Fibroblast of mammary gland (primary cell): ENCODE measurements at regions not wholly inside any gene's neighbourhood (a gene's known extent, or its start where the extent isn't known, plus 50 kb on each side); places are given as distances from the start of the nearest gene placed in this dataset.
A peak's percentile ranks its signal among the peaks of the same experiment; 100 is the strongest.

Source experiments
- DNase-seq: peaks from one replicate; pipeline ENCODE4 v3.0.0-alpha.2; 2010; ENCODE audit warnings: low read depth
- H3K4me3 ChIP-seq: 2 replicates; pipeline ENCODE4 v1.5.1; 2011; ENCODE audit warnings: low read depth, mild to moderate bottlenecking, low read length, moderate library complexity; ENCODE audit not compliant: control insufficient read depth
- CTCF ChIP-seq: conservative IDR thresholded peaks from 2 replicates; pipeline ENCODE4 v1.5.1; 2011; ENCODE audit warnings: low read depth, low read length, inconsistent platforms; ENCODE audit not compliant: control insufficient read depth, insufficient read depth

GRCh38 chrX:13478740-13479451 is 90.5 kb upstream of the EGFL6 start:
- H3K4me3 ChIP-seq: no peak overlapping the region
- DNase-seq: no peak
- TF ChIP-seq CTCF: no peak

DNA sequence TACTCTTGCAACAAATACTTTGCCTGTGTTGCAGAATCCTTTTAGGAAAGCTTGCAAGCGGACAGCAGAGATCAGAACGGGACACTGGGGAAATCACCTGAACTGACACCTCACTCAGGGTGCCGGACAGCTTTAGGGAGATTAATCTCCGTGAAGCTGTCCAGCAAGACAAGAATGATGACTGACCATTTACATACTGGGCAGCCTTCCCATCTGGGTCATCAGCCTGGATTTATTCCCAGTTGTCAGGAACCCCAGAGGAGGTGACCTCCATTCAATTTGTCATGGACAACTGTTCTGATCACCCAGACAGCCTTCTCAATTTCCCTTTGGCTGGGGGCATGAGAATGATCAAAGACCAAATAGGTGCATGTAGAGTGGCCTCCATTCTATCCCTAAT is 93.0 kb upstream of the EGFL6 start:
- DNase-seq: no peak
- TF ChIP-seq CTCF: no peak
- no peak overlapping the region for H3K4me3 ChIP-seq

DNA sequence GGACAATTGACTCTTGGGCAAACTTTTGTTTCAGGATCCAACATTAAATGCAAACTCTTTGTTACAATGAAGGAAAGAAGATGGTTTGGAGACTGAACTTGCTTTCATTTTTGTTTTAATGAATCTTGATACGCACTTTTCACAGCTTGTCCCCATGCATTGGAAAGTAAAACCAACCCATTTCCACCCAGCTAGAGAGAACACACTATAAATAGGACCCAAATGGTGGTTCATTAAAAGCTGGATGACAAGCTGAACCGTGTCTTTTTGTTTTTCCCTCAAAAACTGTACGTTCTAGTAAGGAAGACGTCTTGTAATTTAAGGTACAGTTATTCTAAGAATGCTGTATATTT is 95.3 kb upstream of the EGFL6 start:
- TF ChIP-seq CTCF: no peak
- no peak overlapping the region for H3K4me3 ChIP-seq
- no peak for DNase-seq

DNA sequence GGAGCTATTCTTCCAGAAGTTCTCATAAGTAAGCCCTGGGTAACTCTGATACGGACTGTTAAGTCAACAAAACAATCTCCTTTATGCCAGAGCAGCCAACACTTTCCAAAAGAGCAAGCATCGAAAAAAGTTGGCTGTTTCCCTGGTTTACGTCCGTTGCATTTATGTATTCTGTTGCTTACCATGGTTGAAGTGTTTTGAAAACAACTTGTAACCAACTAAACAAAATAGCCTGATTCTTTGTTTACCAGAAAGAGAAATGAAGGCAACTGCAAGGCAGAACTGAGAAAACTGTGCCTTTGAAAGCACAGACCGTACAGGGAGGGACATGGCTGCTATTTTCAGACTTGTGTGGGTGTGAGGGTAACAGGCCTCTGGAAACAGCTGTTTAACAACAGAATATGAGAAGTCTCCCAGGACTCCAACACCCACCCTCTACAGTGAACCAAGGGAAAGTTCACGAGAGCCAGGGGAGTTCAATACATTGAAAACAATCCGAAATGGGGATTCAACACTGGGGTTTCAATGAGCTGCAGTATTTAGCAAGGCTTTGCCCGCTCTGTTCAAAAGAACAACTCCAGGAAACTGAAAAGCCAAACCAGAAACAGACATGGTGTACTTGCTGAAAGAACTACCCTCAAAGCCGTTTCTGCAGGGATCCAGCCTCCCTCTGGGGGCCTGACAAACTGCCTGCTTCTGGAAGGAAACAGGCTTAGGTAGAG is 95.8 kb upstream of the EGFL6 start:
- no peak for TF ChIP-seq CTCF
- no peak overlapping the region for H3K4me3 ChIP-seq
- DNase-seq: peak; percentile 63

GRCh38 chrX:13472975-13473374 is 96.4 kb upstream of the EGFL6 start:
- no peak for DNase-seq
- TF ChIP-seq CTCF: peak; percentile 20
- no peak overlapping the region for H3K4me3 ChIP-seq

DNA sequence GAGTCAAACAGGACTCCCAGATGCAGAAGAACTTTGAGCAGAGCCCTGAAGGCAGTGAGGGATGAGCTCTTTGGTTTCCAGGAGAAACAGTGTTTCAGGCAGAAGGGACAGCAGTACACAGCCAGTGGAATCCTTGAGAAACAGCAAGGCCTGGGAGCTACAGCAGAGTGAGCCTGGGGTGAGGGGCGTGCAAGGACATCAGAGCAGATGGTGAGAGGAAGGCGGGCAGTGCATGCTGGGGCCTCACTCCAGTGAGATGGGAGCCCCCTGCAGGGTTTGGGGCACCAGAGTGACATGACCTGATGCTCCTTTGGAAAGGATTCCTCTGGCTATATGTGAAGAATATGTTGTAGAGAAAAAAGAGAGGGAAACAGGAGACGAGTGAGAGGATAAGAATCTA is 98.1 kb upstream of the EGFL6 start:
- no peak overlapping the region for H3K4me3 ChIP-seq
- no peak for TF ChIP-seq CTCF
- DNase-seq: no peak

DNA sequence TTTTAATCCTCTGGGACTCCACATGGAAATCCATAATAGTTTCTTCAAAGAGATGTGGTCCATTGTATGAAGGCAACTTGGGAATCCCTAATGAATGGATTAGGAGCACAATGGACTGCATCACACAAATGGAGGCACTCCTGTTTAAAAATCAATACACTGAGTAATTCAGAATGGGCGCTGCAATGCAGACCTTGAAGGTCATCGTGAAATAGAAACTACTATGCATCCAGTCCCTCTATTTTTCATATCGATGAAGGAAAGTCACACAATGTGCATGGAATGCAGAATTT is 98.8 kb upstream of the EGFL6 start:
- DNase-seq: no peak
- H3K4me3 ChIP-seq: no peak overlapping the region
- TF ChIP-seq CTCF: no peak
